ENCODE measurements at regions not wholly inside any gene's neighbourhood (a gene's known extent, or its start where the extent isn't known, plus 50 kb on each side); places are given as distances from the start of the nearest gene placed in this dataset.
A peak's percentile ranks its signal among the peaks of the same experiment; 100 is the strongest.

- Mint-ChIP-seq H3K4me3 (peak overlapping the region; percentile 77), H3K9me3 (peaks cover 3% of the 10 kb centered on the region), H3K4me1 (peaks cover 64% of the 10 kb centered on the region), H3K36me3 (ENCODE audit: low read depth) (no peaks in the 10 kb centered on the region), H3K27ac (ENCODE audit: unreplicated experiment) (peak overlapping the region; percentile 93), H3K27me3 (ENCODE audit: low read depth) (no peaks in the 10 kb centered on the region)
- no peak for TF ChIP-seq CTCF (conservative IDR thresholded peaks at IDR 0.05)
- DNase-seq (ENCODE audit: low read depth, low spot score): peak; percentile 18
Observed at GRCh38 chr2:16037808-16038457, 97.6 kb downstream of the MYCN start.

GRCh38 chr2:16036951-16037350, 96.6 kb downstream of the MYCN start:
- Mint-ChIP-seq H3K4me3 (no peak overlapping the region), H3K9me3 (peaks cover under 1% of the 10 kb centered on the region), H3K4me1 (peaks cover 70% of the 10 kb centered on the region), H3K27me3 (ENCODE audit: low read depth) (no peaks in the 10 kb centered on the region), H3K36me3 (ENCODE audit: low read depth) (no peaks in the 10 kb centered on the region), H3K27ac (ENCODE audit: unreplicated experiment) (no peak overlapping the region)
- DNase-seq (ENCODE audit: low read depth, low spot score): no peak
- TF ChIP-seq CTCF (conservative IDR thresholded peaks at IDR 0.05): no peak

GRCh38 chr2:16035747-16036745, 95.7 kb downstream of the MYCN start:
- Mint-ChIP-seq H3K4me3 (peak overlapping the region; percentile 24), H3K27me3 (ENCODE audit: low read depth) (no peaks in the 10 kb centered on the region), H3K27ac (ENCODE audit: unreplicated experiment) (peak overlapping the region; percentile 47), H3K36me3 (ENCODE audit: low read depth) (no peaks in the 10 kb centered on the region), H3K9me3 (no peaks in the 10 kb centered on the region), H3K4me1 (peaks cover 79% of the 10 kb centered on the region)
- DNase-seq (ENCODE audit: low read depth, low spot score): no peak
- TF ChIP-seq CTCF (conservative IDR thresholded peaks at IDR 0.05): no peak

GRCh38 chr2:16034975-16035746, 94.8 kb downstream of the MYCN start:
- Mint-ChIP-seq H3K27me3 (ENCODE audit: low read depth) (no peaks in the 10 kb centered on the region), H3K9me3 (no peaks in the 10 kb centered on the region), H3K4me3 (peak overlapping the region; percentile 24), H3K36me3 (ENCODE audit: low read depth) (no peaks in the 10 kb centered on the region), H3K4me1 (peaks cover 83% of the 10 kb centered on the region), H3K27ac (ENCODE audit: unreplicated experiment) (no peak overlapping the region)
- no peak for TF ChIP-seq CTCF (conservative IDR thresholded peaks at IDR 0.05)
- DNase-seq (ENCODE audit: low read depth, low spot score): no peak

Data from neural crest cell (in vitro differentiated cells).